ENCODE measurements at regions not wholly inside any gene's neighbourhood (a gene's known extent, or its start where the extent isn't known, plus 50 kb on each side); places are given as distances from the start of the nearest gene placed in this dataset.

DNA sequence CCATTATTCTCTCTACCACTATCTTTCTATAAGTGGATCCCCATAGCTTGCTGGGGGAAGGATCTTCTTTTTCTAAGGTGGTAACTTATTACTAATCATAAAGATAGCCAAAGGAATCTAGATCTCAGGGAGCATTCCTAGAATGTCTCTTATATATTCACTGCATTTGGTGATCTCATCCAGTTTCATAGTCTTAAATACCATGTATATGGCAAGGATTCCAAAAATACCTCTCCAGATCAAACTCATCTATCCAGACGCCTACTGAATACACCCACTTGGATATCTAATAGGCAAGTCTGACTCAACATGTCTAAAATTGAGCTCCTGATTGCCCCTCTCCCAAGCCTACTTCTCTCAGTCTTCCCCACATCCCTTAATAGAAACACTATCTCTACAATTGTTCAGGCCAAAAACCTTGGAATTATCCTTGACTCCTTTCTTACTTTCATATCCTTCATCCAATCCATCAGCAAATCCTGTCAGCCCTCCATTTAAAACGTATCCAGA lies 264.4 kb downstream of the HACE1 start:
- TF ChIP-seq, protein P1, sequence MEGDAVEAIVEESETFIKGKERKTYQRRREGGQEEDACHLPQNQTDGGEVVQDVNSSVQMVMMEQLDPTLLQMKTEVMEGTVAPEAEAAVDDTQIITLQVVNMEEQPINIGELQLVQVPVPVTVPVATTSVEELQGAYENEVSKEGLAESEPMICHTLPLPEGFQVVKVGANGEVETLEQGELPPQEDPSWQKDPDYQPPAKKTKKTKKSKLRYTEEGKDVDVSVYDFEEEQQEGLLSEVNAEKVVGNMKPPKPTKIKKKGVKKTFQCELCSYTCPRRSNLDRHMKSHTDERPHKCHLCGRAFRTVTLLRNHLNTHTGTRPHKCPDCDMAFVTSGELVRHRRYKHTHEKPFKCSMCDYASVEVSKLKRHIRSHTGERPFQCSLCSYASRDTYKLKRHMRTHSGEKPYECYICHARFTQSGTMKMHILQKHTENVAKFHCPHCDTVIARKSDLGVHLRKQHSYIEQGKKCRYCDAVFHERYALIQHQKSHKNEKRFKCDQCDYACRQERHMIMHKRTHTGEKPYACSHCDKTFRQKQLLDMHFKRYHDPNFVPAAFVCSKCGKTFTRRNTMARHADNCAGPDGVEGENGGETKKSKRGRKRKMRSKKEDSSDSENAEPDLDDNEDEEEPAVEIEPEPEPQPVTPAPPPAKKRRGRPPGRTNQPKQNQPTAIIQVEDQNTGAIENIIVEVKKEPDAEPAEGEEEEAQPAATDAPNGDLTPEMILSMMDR (conservative IDR thresholded peaks at IDR 0.05 in 1 of 2, IDR thresholded peaks at IDR 0.05 in 1 of 2; ENCODE audit: extremely low read depth in 1 of 2, insufficient read depth in 1 of 2, low read depth in 1 of 2, low read length in 2 of 2) = no peak
- no peak for TF ChIP-seq EZH2 (IDR thresholded peaks at IDR 0.05; ENCODE audit: borderline replicate concordance, low read length)
